CD4-positive, alpha-beta memory T cell (primary cell): ENCODE measurements at regions not wholly inside any gene's neighbourhood (a gene's known extent, or its start where the extent isn't known, plus 50 kb on each side); places are given as distances from the start of the nearest gene placed in this dataset.

ENCODE experiments used
- CTCF ChIA-PET: fragments of 350-600 bp; sonication (Branson Sonifier 250); formaldehyde crosslinking; loops from one replicate; lab custom pipeline; 2021; ENCODE audit warnings: inconsistent platforms; ENCODE audit not compliant: partially characterized antibody; lab: Charles Lee
- POLR2A ChIA-PET: fragments of 350-600 bp; sonication (Branson Sonifier 250); formaldehyde crosslinking; loops from one replicate; lab custom pipeline; 2021; ENCODE audit not compliant: partially characterized antibody; lab: Charles Lee
- DNase-seq, 5 donors: peaks; one replicate each; pipeline versions ENCODE4 v3.0.0 to v3.0.0-alpha.2; 2020 to 2022; ENCODE audit warnings: mixed read lengths in 1 of 5
- H3K27ac ChIP-seq: one replicate; pipeline ENCODE4 v1.7.0; 2013; ENCODE audit warnings: low read depth, low read length
- H3K27me3 ChIP-seq: 2 replicates; pipeline ENCODE4 v1.7.0; 2013; ENCODE audit warnings: mild to moderate bottlenecking, low read length, moderate library complexity; ENCODE audit not compliant: insufficient read depth
- H3K36me3 ChIP-seq: 2 replicates; pipeline ENCODE4 v1.7.0; 2013; ENCODE audit warnings: mild to moderate bottlenecking, low read length, moderate library complexity; ENCODE audit not compliant: insufficient read depth
- H3K4me1 ChIP-seq: 2 replicates; pipeline ENCODE4 v1.7.0; 2013; ENCODE audit warnings: mild to moderate bottlenecking, low read length, moderate library complexity; ENCODE audit not compliant: insufficient read depth
- H3K4me3 ChIP-seq, 2 donors: one replicate each; pipeline ENCODE4 v1.7.0; 2013; ENCODE audit warnings: low read length in 2 of 2, mild to moderate bottlenecking in 1 of 2
- H3K9me3 ChIP-seq, 2 donors: one replicate each; pipeline ENCODE4 v1.7.0; 2013; ENCODE audit warnings: low read length in 2 of 2, control low read depth in 1 of 2; ENCODE audit not compliant: control insufficient read depth in 1 of 2
- H3K27ac Mint-ChIP-seq, 7 donors: one replicate each; pipeline ENCODE4 v1.8.0; 2020 to 2021; ENCODE audit warnings: mixed read lengths in 7 of 7, mild to moderate bottlenecking in 6 of 7, inconsistent platforms in 3 of 7, moderate library complexity in 3 of 7
- H3K27me3 Mint-ChIP-seq, 2 donors: one replicate each; pipeline ENCODE4 v1.8.0; 2020 to 2021; ENCODE audit warnings: mixed read lengths in 2 of 2
- H3K36me3 Mint-ChIP-seq, 2 donors: one replicate each; pipeline ENCODE4 v1.8.0; 2020 to 2021; ENCODE audit warnings: mixed read lengths in 2 of 2, inconsistent platforms in 1 of 2, mild to moderate bottlenecking in 1 of 2
- H3K4me1 Mint-ChIP-seq, 4 donors: one replicate each; pipeline ENCODE4 v1.8.0; 2020 to 2021; ENCODE audit warnings: mixed read lengths in 4 of 4, mild to moderate bottlenecking in 1 of 4
- H3K4me3 Mint-ChIP-seq, 8 donors: one replicate each; pipeline ENCODE4 v1.8.0; 2020 to 2021; ENCODE audit warnings: mixed read lengths in 8 of 8, mild to moderate bottlenecking in 7 of 8, moderate library complexity in 6 of 8, inconsistent platforms in 3 of 8
- H3K9me3 Mint-ChIP-seq, 8 donors: one replicate each; pipeline ENCODE4 v1.8.0; 2020 to 2021; ENCODE audit warnings: mixed read lengths in 8 of 8, mild to moderate bottlenecking in 5 of 8, inconsistent platforms in 3 of 8, moderate library complexity in 1 of 8
- intact Hi-C: fragments of 100-400 bp; cut with micrococcal nuclease; formaldehyde crosslinking; loops from one replicate; pipeline ENCODE4 v1.15.1; 2023

- Mint-ChIP-seq H3K4me3 (no peak overlapping the region), H3K36me3 (no peaks in the 10 kb centered on the region), H3K27me3 (peaks cover 2 to 5% of the 10 kb centered on the region in 2 donors), H3K4me1 (no peaks in the 10 kb centered on the region), H3K9me3 (peaks cover 0 to 7% (median 3%) of the 10 kb centered on the region in 8 donors), H3K27ac (no peak overlapping the region)
- Histone ChIP-seq H3K27me3 (no peaks in the 10 kb centered on the region), H3K9me3 (no peaks in the 10 kb centered on the region), H3K27ac (no peak overlapping the region), H3K4me1 (no peaks in the 10 kb centered on the region), H3K36me3 (no peaks in the 10 kb centered on the region), H3K4me3 (no peak overlapping the region)
- CTCF ChIA-PET, result no interaction called here
- intact Hi-C loops, result no loop called here
- no peak for DNase-seq
- POLR2A ChIA-PET, result no interaction called here
Measured at GRCh38 chr5:174235221-174236011, 189.9 kb downstream of the NSG2 start.

GRCh38 chr5:174236070-174236469 is 190.6 kb downstream of the NSG2 start:
- no peak for DNase-seq
- ChIA-PET POLR2A (no interaction called here), CTCF (no interaction called here)
- Mint-ChIP-seq H3K27me3 (peaks cover 2 to 5% of the 10 kb centered on the region in 2 donors), H3K4me3 (no peak overlapping the region), H3K9me3 (peaks cover 0 to 7% (median 3%) of the 10 kb centered on the region in 8 donors), H3K36me3 (no peaks in the 10 kb centered on the region), H3K27ac (no peak overlapping the region), H3K4me1 (no peaks in the 10 kb centered on the region)
- Histone ChIP-seq H3K27me3 (no peaks in the 10 kb centered on the region), H3K4me3 (no peak overlapping the region), H3K36me3 (no peaks in the 10 kb centered on the region), H3K9me3 (no peaks in the 10 kb centered on the region), H3K27ac (no peak overlapping the region), H3K4me1 (no peaks in the 10 kb centered on the region)
- intact Hi-C loops, result no loop called here

GRCh38 chr5:174239718-174240117 is 194.2 kb downstream of the NSG2 start:
- H3K9me3 ChIP-seq, result no peaks in the 10 kb centered on the region
- no peaks in the 10 kb centered on the region for H3K27me3 ChIP-seq
- DNase-seq, result no peak
- no peaks in the 10 kb centered on the region for H3K4me1 ChIP-seq
- H3K27me3 Mint-ChIP-seq, result peaks cover 2 to 4% of the 10 kb centered on the region in 2 donors
- H3K4me1 Mint-ChIP-seq, result no peaks in the 10 kb centered on the region
- H3K9me3 Mint-ChIP-seq, result peaks cover 0 to 26% (median 12%) of the 10 kb centered on the region in 8 donors
- ChIA-PET CTCF (no interaction called here), POLR2A (no interaction called here)
- no peaks in the 10 kb centered on the region for H3K36me3 Mint-ChIP-seq
- no peak overlapping the region for H3K4me3 ChIP-seq
- no peaks in the 10 kb centered on the region for H3K36me3 ChIP-seq
- no peak overlapping the region for H3K27ac ChIP-seq
- no peak overlapping the region for H3K27ac Mint-ChIP-seq
- intact Hi-C loops, result no loop called here
- H3K4me3 Mint-ChIP-seq, result no peak overlapping the region

GRCh38 chr5:174242573-174242972 is 197.1 kb downstream of the NSG2 start:
- Mint-ChIP-seq H3K36me3 (no peaks in the 10 kb centered on the region), H3K4me3 (no peak overlapping the region), H3K27ac (no peak overlapping the region), H3K4me1 (no peaks in the 10 kb centered on the region), H3K9me3 (peaks cover 0 to 29% (median 12%) of the 10 kb centered on the region in 8 donors), H3K27me3 (peaks cover 0 to 2% of the 10 kb centered on the region in 2 donors)
- no peak overlapping the region for H3K4me3 ChIP-seq
- H3K4me1 ChIP-seq, result no peaks in the 10 kb centered on the region
- H3K36me3 ChIP-seq, result no peaks in the 10 kb centered on the region
- intact Hi-C loops, result no loop called here
- ChIA-PET CTCF (interaction anchor here (0.5 kb wide), 1 partner anchor 103 kb away, joined by 4 read pairs; no protein-coding TSS in a partner anchor), POLR2A (no interaction called here)
- DNase-seq, result no peak
- H3K27me3 ChIP-seq, result no peaks in the 10 kb centered on the region
- H3K9me3 ChIP-seq, result no peaks in the 10 kb centered on the region
- H3K27ac ChIP-seq, result no peak overlapping the region

- ChIA-PET POLR2A (no interaction called here), CTCF (no interaction called here)
- Histone ChIP-seq H3K4me3 (no peak overlapping the region), H3K36me3 (no peaks in the 10 kb centered on the region), H3K4me1 (no peaks in the 10 kb centered on the region), H3K9me3 (no peaks in the 10 kb centered on the region), H3K27me3 (no peaks in the 10 kb centered on the region), H3K27ac (no peak overlapping the region)
- H3K27me3 Mint-ChIP-seq, result peaks cover 0 to 2% of the 10 kb centered on the region in 2 donors
- no peaks in the 10 kb centered on the region for H3K4me1 Mint-ChIP-seq
- intact Hi-C loops, result no loop called here
- no peak overlapping the region for H3K4me3 Mint-ChIP-seq
- no peak overlapping the region for H3K27ac Mint-ChIP-seq
- no peak for DNase-seq
- H3K9me3 Mint-ChIP-seq, result peaks cover 2 to 29% (median 14%) of the 10 kb centered on the region in 8 donors
- no peaks in the 10 kb centered on the region for H3K36me3 Mint-ChIP-seq
Measured at GRCh38 chr5:174243904-174244303, 198.4 kb downstream of the NSG2 start.

- H3K27me3 ChIP-seq, result no peaks in the 10 kb centered on the region
- no peaks in the 10 kb centered on the region for H3K9me3 ChIP-seq
- Mint-ChIP-seq H3K27ac (no peak overlapping the region), H3K9me3 (peaks cover 2 to 29% (median 12%) of the 10 kb centered on the region in 8 donors), H3K4me1 (no peaks in the 10 kb centered on the region), H3K4me3 (no peak overlapping the region), H3K27me3 (peaks cover 0 to 2% of the 10 kb centered on the region in 2 donors), H3K36me3 (no peaks in the 10 kb centered on the region)
- no peak overlapping the region for H3K4me3 ChIP-seq
- H3K36me3 ChIP-seq, result no peaks in the 10 kb centered on the region
- H3K4me1 ChIP-seq, result no peaks in the 10 kb centered on the region
- DNase-seq, result no peak
- POLR2A ChIA-PET, result interaction anchor here (0.7 kb wide), 1 partner anchor 15 kb away, joined by 3 read pairs; no protein-coding TSS in a partner anchor
- intact Hi-C loops, result no loop called here
- H3K27ac ChIP-seq, result no peak overlapping the region
- CTCF ChIA-PET, result no interaction called here
Measured at GRCh38 chr5:174245516-174246075, 200.1 kb downstream of the NSG2 start.

- ChIA-PET CTCF (interaction anchor here (1.5 kb wide), 1 partner anchor 17 kb away, joined by 3 read pairs; no protein-coding TSS in a partner anchor), POLR2A (no interaction called here)
- Mint-ChIP-seq H3K36me3 (no peaks in the 10 kb centered on the region), H3K9me3 (peaks cover 2 to 29% (median 12%) of the 10 kb centered on the region in 8 donors), H3K4me3 (no peak overlapping the region), H3K4me1 (no peaks in the 10 kb centered on the region), H3K27me3 (no peaks in the 10 kb centered on the region), H3K27ac (no peak overlapping the region)
- Histone ChIP-seq H3K36me3 (no peaks in the 10 kb centered on the region), H3K27ac (no peak overlapping the region), H3K27me3 (no peaks in the 10 kb centered on the region), H3K4me3 (no peak overlapping the region), H3K4me1 (no peaks in the 10 kb centered on the region), H3K9me3 (no peaks in the 10 kb centered on the region)
- intact Hi-C loops, result no loop called here
- no peak for DNase-seq
Measured at GRCh38 chr5:174246743-174247142, 201.2 kb downstream of the NSG2 start.
